K562 (cell line): ENCODE measurements at regions not wholly inside any gene's neighbourhood (a gene's known extent, or its start where the extent isn't known, plus 50 kb on each side); places are given as distances from the start of the nearest gene placed in this dataset.

Experiments used
- BCL6 ChIP-seq: fragments of 250-450 bp; sonication (Bioruptor Pico); IDR thresholded peaks from 2 replicates; pipeline ENCODE4 v1.4.0; 2020
- CREB1 ChIP-seq, 2 experiments: sonication (generic) in 1 of 2; formaldehyde crosslinking in 1 of 2; IDR thresholded peaks; 2 replicates each; pipeline versions ENCODE4 v1.6.1 to v1.8.0; 2012 to 2022; ENCODE audit warnings: inconsistent platforms in 1 of 2, mild to moderate bottlenecking in 1 of 2, missing genetic modification reagents in 1 of 2, moderate library complexity in 1 of 2
- DMBX1 ChIP-seq: fragments of 250-450 bp; sonication (Bioruptor Pico); IDR thresholded peaks from 2 replicates; pipeline ENCODE4 v1.8.0; 2022; ENCODE audit warnings: inconsistent platforms, mild to moderate bottlenecking, moderate library complexity, borderline replicate concordance
- ESRRA ChIP-seq: fragments of 450-650 bp; IDR thresholded peaks from 2 replicates; pipeline ENCODE4 v1.6.1; 2014; ENCODE audit warnings: low read depth, mild to moderate bottlenecking, moderate library complexity, borderline replicate concordance
- GATA2 ChIP-seq: sonication (generic); formaldehyde crosslinking; IDR thresholded peaks from 2 replicates; pipeline ENCODE4 v1.4.0; 2020; ENCODE audit warnings: mild to moderate bottlenecking, missing genetic modification reagents
- HDAC8 ChIP-seq: fragments of 450-650 bp; IDR thresholded peaks from 2 replicates; pipeline ENCODE4 v1.6.1; 2016; ENCODE audit warnings: mild to moderate bottlenecking, missing genetic modification characterization, moderate library complexity, missing compliant biosample characterization
- LCOR ChIP-seq: sonication (generic); formaldehyde crosslinking; IDR thresholded peaks from 2 replicates; pipeline ENCODE4 v1.8.0; 2022; ENCODE audit warnings: mild to moderate bottlenecking, missing genetic modification reagents
- MAFF ChIP-seq: IDR thresholded peaks from 2 replicates; pipeline ENCODE4 v1.6.1; 2012; ENCODE audit warnings: low read length, improper control_type of control experiment
- MXI1 ChIP-seq: IDR thresholded peaks from 2 replicates; pipeline ENCODE4 v1.6.1; 2011; ENCODE audit warnings: low read depth, mild to moderate bottlenecking, improper control_type of control experiment, low read length
- PTBP1 ChIP-seq: fragments of 200-400 bp; formaldehyde crosslinking; IDR thresholded peaks from 2 replicates; pipeline ENCODE4 v1.6.1; 2017; ENCODE audit warnings: low read depth, low read length
- PTRF ChIP-seq: fragments of 450-650 bp; IDR thresholded peaks from 2 replicates; pipeline ENCODE4 v1.6.1; 2016; ENCODE audit warnings: mild to moderate bottlenecking, missing genetic modification characterization, missing compliant biosample characterization
- RBFOX2 ChIP-seq: fragments of 200-400 bp; formaldehyde crosslinking; IDR thresholded peaks from 2 replicates; pipeline ENCODE4 v1.6.1; 2017; ENCODE audit warnings: low read depth, mild to moderate bottlenecking, low read length, moderate library complexity
- RNF2 ChIP-seq: sonication (generic); IDR thresholded peaks from 2 replicates; pipeline ENCODE4 v1.6.1; 2016
- RUNX1 ChIP-seq: sonication (generic); IDR thresholded peaks from 2 replicates; pipeline ENCODE4 v1.6.1; 2016; ENCODE audit warnings: antibody characterized with exemption, low read depth
- SAFB ChIP-seq: fragments of 200-400 bp; formaldehyde crosslinking; IDR thresholded peaks from 2 replicates; pipeline ENCODE4 v1.6.1; 2017; ENCODE audit warnings: low read depth, low read length, borderline replicate concordance
- ZNF224 ChIP-seq: sonication (generic); formaldehyde crosslinking; IDR thresholded peaks from 2 replicates; pipeline ENCODE4 v1.8.0; 2022; ENCODE audit warnings: mild to moderate bottlenecking, missing genetic modification reagents
- ZNF23 ChIP-seq: fragments of 250-450 bp; sonication (Bioruptor Pico); IDR thresholded peaks from 2 replicates; pipeline ENCODE4 v1.4.0; 2020; ENCODE audit warnings: mild to moderate bottlenecking
- ZNF561 ChIP-seq: fragments of 450-650 bp; formaldehyde crosslinking; conservative IDR thresholded peaks from 2 replicates; pipeline ENCODE4 v1.4.0; 2020; ENCODE audit warnings: mild to moderate bottlenecking, moderate library complexity
- ZNF766 ChIP-seq: fragments of 200-800 bp; sonication (Bioruptor generic); conservative IDR thresholded peaks from 2 replicates; pipeline ENCODE4 v1.6.1; 2016; ENCODE audit warnings: missing genetic modification characterization, missing compliant biosample characterization
- ZNF780A ChIP-seq: fragments of 250-450 bp; sonication (Bioruptor Pico); IDR thresholded peaks from 2 replicates; pipeline ENCODE4 v1.5.0; 2021; ENCODE audit warnings: mild to moderate bottlenecking
- TF ChIP-seq, protein P1 (sequence below): fragments of 200-800 bp; sonication (Bioruptor generic); IDR thresholded peaks from 2 replicates; pipeline ENCODE4 v1.6.1; 2017; ENCODE audit warnings: missing genetic modification characterization, missing compliant biosample characterization
- TF ChIP-seq, protein P2 (sequence below): fragments of 250-450 bp; sonication (Bioruptor Pico); IDR thresholded peaks from 2 replicates; pipeline ENCODE4 v1.5.0; 2020; ENCODE audit warnings: mild to moderate bottlenecking
- TF ChIP-seq, protein P3 (sequence below): sonication (generic); formaldehyde crosslinking; IDR thresholded peaks from 2 replicates; pipeline ENCODE4 v1.4.0; 2020; ENCODE audit warnings: mild to moderate bottlenecking, missing genetic modification reagents
- TF ChIP-seq, protein P4 (sequence below): sonication (generic); formaldehyde crosslinking; IDR thresholded peaks from 2 replicates; pipeline ENCODE4 v1.8.0; 2022; ENCODE audit warnings: missing genetic modification reagents, mild to moderate bottlenecking, moderate library complexity, borderline replicate concordance

DNA sequence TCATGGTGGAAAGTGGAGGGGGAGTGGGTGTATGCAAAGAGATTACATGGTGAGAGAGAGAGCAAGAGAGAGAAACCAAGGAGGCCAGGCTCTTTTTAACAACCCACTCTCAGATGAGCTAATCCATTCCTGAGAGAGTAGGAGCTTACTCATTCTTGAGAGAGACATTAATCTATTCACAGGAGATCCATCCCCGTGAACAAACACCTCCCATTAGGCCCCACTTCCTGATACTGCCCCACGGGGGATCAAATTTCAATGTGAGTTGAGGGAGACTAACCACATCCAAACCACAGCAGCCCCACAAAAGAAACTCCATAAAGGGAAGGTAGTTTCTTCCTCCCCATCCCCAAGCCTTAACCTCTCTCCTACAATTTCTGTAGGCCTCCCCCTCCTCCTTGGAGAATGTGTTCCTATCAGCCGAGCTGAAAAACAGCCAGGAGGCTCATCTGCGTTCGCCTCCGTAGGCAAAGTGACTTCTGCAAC is 450.0 kb downstream of the NPIPA7 start (continued):
- TF ChIP-seq, protein P1, sequence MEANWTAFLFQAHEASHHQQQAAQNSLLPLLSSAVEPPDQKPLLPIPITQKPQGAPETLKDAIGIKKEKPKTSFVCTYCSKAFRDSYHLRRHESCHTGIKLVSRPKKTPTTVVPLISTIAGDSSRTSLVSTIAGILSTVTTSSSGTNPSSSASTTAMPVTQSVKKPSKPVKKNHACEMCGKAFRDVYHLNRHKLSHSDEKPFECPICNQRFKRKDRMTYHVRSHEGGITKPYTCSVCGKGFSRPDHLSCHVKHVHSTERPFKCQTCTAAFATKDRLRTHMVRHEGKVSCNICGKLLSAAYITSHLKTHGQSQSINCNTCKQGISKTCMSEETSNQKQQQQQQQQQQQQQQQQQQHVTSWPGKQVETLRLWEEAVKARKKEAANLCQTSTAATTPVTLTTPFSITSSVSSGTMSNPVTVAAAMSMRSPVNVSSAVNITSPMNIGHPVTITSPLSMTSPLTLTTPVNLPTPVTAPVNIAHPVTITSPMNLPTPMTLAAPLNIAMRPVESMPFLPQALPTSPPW = peak; percentile 40; the same call in 1 of the 2 replicates
- no peak for TF ChIP-seq DMBX1 (CRISPR knock-in tag)
- TF ChIP-seq, protein P2, sequence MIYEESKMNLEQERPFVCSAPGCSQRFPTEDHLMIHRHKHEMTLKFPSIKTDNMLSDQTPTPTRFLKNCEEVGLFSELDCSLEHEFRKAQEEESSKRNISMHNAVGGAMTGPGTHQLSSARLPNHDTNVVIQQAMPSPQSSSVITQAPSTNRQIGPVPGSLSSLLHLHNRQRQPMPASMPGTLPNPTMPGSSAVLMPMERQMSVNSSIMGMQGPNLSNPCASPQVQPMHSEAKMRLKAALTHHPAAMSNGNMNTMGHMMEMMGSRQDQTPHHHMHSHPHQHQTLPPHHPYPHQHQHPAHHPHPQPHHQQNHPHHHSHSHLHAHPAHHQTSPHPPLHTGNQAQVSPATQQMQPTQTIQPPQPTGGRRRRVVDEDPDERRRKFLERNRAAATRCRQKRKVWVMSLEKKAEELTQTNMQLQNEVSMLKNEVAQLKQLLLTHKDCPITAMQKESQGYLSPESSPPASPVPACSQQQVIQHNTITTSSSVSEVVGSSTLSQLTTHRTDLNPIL (CRISPR knock-in tag) = no peak
- no peak for TF ChIP-seq RUNX1
- TF ChIP-seq ZNF23 = no peak
- TF ChIP-seq ZNF766 = peak; percentile 64; the same call in 1 of the 2 replicates
- TF ChIP-seq MAFF = no peak
- TF ChIP-seq PTBP1 = 0 out of 2 replicates have a peak, but pooled peaks have one; percentile 73
- no peak for TF ChIP-seq RNF2
- TF ChIP-seq HDAC8 = no peak
- TF ChIP-seq, protein P3, sequence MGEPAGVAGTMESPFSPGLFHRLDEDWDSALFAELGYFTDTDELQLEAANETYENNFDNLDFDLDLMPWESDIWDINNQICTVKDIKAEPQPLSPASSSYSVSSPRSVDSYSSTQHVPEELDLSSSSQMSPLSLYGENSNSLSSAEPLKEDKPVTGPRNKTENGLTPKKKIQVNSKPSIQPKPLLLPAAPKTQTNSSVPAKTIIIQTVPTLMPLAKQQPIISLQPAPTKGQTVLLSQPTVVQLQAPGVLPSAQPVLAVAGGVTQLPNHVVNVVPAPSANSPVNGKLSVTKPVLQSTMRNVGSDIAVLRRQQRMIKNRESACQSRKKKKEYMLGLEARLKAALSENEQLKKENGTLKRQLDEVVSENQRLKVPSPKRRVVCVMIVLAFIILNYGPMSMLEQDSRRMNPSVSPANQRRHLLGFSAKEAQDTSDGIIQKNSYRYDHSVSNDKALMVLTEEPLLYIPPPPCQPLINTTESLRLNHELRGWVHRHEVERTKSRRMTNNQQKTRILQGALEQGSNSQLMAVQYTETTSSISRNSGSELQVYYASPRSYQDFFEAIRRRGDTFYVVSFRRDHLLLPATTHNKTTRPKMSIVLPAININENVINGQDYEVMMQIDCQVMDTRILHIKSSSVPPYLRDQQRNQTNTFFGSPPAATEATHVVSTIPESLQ (CRISPR knock-in tag) = no peak
- TF ChIP-seq ZNF224 = no peak
- TF ChIP-seq RBFOX2 = no peak
- no peak for TF ChIP-seq ZNF780A (CRISPR knock-in tag)
- TF ChIP-seq SAFB = no peak
- no peak for TF ChIP-seq MXI1
- TF ChIP-seq ZNF561 (CRISPR knock-in tag) = no peak
- TF ChIP-seq, protein P4, sequence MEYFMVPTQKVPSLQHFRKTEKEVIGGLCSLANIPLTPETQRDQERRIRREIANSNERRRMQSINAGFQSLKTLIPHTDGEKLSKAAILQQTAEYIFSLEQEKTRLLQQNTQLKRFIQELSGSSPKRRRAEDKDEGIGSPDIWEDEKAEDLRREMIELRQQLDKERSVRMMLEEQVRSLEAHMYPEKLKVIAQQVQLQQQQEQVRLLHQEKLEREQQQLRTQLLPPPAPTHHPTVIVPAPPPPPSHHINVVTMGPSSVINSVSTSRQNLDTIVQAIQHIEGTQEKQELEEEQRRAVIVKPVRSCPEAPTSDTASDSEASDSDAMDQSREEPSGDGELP = no peak
- 0 out of 2 replicates have a peak, but pooled peaks have one; percentile 26 for TF ChIP-seq LCOR
- TF ChIP-seq CREB1 (IDR thresholded peaks at IDR 0.05) = no peak
- no peak for TF ChIP-seq CREB1 (CRISPR knock-in tag; IDR thresholded peaks at IDR 0.05)
- TF ChIP-seq ESRRA = peak; percentile 65; the same call in 1 of the 2 replicates
- TF ChIP-seq BCL6 (CRISPR knock-in tag) = no peak
- TF ChIP-seq PTRF (tag) = no peak
- no peak for TF ChIP-seq GATA2 (CRISPR knock-in tag)
